Keratinocyte (primary cell): ENCODE measurements at regions not wholly inside any gene's neighbourhood (a gene's known extent, or its start where the extent isn't known, plus 50 kb on each side); places are given as distances from the start of the nearest gene placed in this dataset.

Experiments
- DNase-seq: peaks from one replicate; pipeline ENCODE4 v3.0.0-alpha.2; 2011; ENCODE audit warnings: low read depth, missing footprints, low spot score
- FAIRE-seq: peaks from 2 replicates; lab custom pipeline; 2011; peaks lifted over from hg19 to GRCh38; lab: Jason Lieb, UNC
- H2AFZ ChIP-seq: 2 replicates; pipeline ENCODE4 v1.6.0; 2012; ENCODE audit warnings: low read length, control low read depth, inconsistent platforms; ENCODE audit not compliant: control insufficient read depth
- H3K27ac ChIP-seq: 2 replicates; pipeline ENCODE4 v1.5.1; 2011; ENCODE audit warnings: low read length; ENCODE audit not compliant: control insufficient read depth, insufficient read depth
- H3K27me3 ChIP-seq: 3 replicates; pipeline ENCODE4 v1.6.0; 2011; ENCODE audit warnings: low read length; ENCODE audit not compliant: control insufficient read depth, insufficient read depth; ENCODE audit errors: extremely low read depth
- H3K36me3 ChIP-seq, 2 experiments: 2 replicates in 1 of 2; 3 replicates in 1 of 2; pipeline ENCODE4 v1.5.1; 2011; ENCODE audit warnings: low read length in 2 of 2, mild to moderate bottlenecking in 1 of 2; ENCODE audit not compliant: control insufficient read depth in 2 of 2, insufficient read depth in 2 of 2; ENCODE audit errors: extremely low read depth in 1 of 2
- H3K4me1 ChIP-seq: 3 replicates; pipeline ENCODE4 v1.5.1; 2011; ENCODE audit warnings: low read length; ENCODE audit not compliant: control insufficient read depth, insufficient read depth; ENCODE audit errors: extremely low read depth
- H3K4me2 ChIP-seq: 3 replicates; pipeline ENCODE4 v1.6.0; 2011; ENCODE audit warnings: low read depth, low read length; ENCODE audit not compliant: control insufficient read depth, insufficient read depth; ENCODE audit errors: extremely low read depth
- H3K4me3 ChIP-seq, 3 experiments: fragments of 200-600 bp in 1 of 3; sonication (generic) in 1 of 3; 2 replicates in 2 of 3; 3 replicates in 1 of 3; pipeline ENCODE4 v1.5.1; 2011 to 2016; ENCODE audit warnings: low read length in 3 of 3, mild to moderate bottlenecking in 3 of 3, control low read depth in 2 of 3, inconsistent platforms in 1 of 3, low read depth in 1 of 3, mixed read lengths in 1 of 3, mixed run types in 1 of 3, moderate library complexity in 1 of 3; ENCODE audit not compliant: control insufficient read depth in 2 of 3, insufficient read depth in 2 of 3; ENCODE audit errors: extremely low read depth in 1 of 3
- H3K79me2 ChIP-seq: 2 replicates; pipeline ENCODE4 v1.6.0; 2012; ENCODE audit warnings: low read length; ENCODE audit not compliant: control insufficient read depth, insufficient read depth
- H3K9ac ChIP-seq: 3 replicates; pipeline ENCODE4 v1.6.0; 2011; ENCODE audit warnings: low read length; ENCODE audit not compliant: control insufficient read depth, insufficient read depth; ENCODE audit errors: extremely low read depth
- H3K9me1 ChIP-seq: 3 replicates; pipeline ENCODE4 v1.6.0; 2011; ENCODE audit warnings: low read length; ENCODE audit not compliant: control insufficient read depth, insufficient read depth; ENCODE audit errors: extremely low read depth
- H3K9me3 ChIP-seq: 2 replicates; pipeline ENCODE4 v1.5.1; 2012; ENCODE audit warnings: low read depth, low read length; ENCODE audit not compliant: control insufficient read depth
- H4K20me1 ChIP-seq: 3 replicates; pipeline ENCODE4 v1.6.0; 2011; ENCODE audit warnings: low read length; ENCODE audit not compliant: control insufficient read depth, insufficient read depth; ENCODE audit errors: extremely low read depth
- EZH2 ChIP-seq: IDR thresholded peaks from one replicate; pipeline ENCODE4 v1.6.1; 2012; ENCODE audit warnings: inconsistent platforms, mild to moderate bottlenecking, low read length, moderate library complexity
- dilution Hi-C: fragments of 300-500 bp; cut with MboI; formaldehyde crosslinking; loops from one replicate; pipeline ENCODE4 v1.7.0; 2020; ENCODE audit warnings: low sequenced_read_pairs; ENCODE audit not compliant: extremely low pct_ligation_motif_present
- TF ChIP-seq, protein P1 (sequence below), 3 experiments: IDR thresholded peaks in 1 of 3; conservative IDR thresholded peaks in 1 of 3; optimal IDR thresholded peaks in 1 of 3; 2 replicates in 2 of 3; 3 replicates in 1 of 3; pipeline versions ENCODE3 to v1.5.1; 2011; ENCODE audit warnings: low read length in 3 of 3, mild to moderate bottlenecking in 3 of 3, moderate library complexity in 2 of 3, control low read depth in 1 of 3, inconsistent platforms in 1 of 3; ENCODE audit not compliant: insufficient read depth in 2 of 3; ENCODE audit errors: extremely low read depth in 1 of 3

GRCh38 chr12:77337362-77337761 lies 272.0 kb upstream of the E2F7 start:
- no peak for FAIRE-seq
- no peaks in the 10 kb centered on the region for H3K27me3 ChIP-seq
- no peak for TF ChIP-seq EZH2
- TF ChIP-seq, protein P1, sequence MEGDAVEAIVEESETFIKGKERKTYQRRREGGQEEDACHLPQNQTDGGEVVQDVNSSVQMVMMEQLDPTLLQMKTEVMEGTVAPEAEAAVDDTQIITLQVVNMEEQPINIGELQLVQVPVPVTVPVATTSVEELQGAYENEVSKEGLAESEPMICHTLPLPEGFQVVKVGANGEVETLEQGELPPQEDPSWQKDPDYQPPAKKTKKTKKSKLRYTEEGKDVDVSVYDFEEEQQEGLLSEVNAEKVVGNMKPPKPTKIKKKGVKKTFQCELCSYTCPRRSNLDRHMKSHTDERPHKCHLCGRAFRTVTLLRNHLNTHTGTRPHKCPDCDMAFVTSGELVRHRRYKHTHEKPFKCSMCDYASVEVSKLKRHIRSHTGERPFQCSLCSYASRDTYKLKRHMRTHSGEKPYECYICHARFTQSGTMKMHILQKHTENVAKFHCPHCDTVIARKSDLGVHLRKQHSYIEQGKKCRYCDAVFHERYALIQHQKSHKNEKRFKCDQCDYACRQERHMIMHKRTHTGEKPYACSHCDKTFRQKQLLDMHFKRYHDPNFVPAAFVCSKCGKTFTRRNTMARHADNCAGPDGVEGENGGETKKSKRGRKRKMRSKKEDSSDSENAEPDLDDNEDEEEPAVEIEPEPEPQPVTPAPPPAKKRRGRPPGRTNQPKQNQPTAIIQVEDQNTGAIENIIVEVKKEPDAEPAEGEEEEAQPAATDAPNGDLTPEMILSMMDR (optimal IDR thresholded peaks at IDR 0.05 in 1 of 3, IDR thresholded peaks at IDR 0.05 in 1 of 3, conservative IDR thresholded peaks at IDR 0.05 in 1 of 3; ENCODE audit: extremely low read depth in 1 of 3, insufficient read depth in 2 of 3, low read length in 3 of 3): no peak
- no peaks in the 10 kb centered on the region for H3K36me3 ChIP-seq
- H3K27ac ChIP-seq: no peak overlapping the region
- no peak overlapping the region for H2AFZ ChIP-seq
- H3K4me3 ChIP-seq: no peak overlapping the region
- H3K4me1 ChIP-seq: no peaks in the 10 kb centered on the region
- H3K4me2 ChIP-seq: no peak overlapping the region
- no peaks in the 10 kb centered on the region for H3K79me2 ChIP-seq
- H4K20me1 ChIP-seq: no peaks in the 10 kb centered on the region
- H3K9me1 ChIP-seq: no peaks in the 10 kb centered on the region
- H3K9me3 ChIP-seq: no peaks in the 10 kb centered on the region
- dilution Hi-C loops: no loop called here
- H3K9ac ChIP-seq: no peak overlapping the region
- no peak for DNase-seq

- no peak overlapping the region for H3K4me2 ChIP-seq
- no peaks in the 10 kb centered on the region for H4K20me1 ChIP-seq
- H3K4me1 ChIP-seq: no peaks in the 10 kb centered on the region
- no peak overlapping the region for H3K9ac ChIP-seq
- no peak overlapping the region for H3K27ac ChIP-seq
- H3K4me3 ChIP-seq: no peak overlapping the region
- FAIRE-seq (no peak), DNase-seq (no peak)
- no peak overlapping the region for H2AFZ ChIP-seq
- H3K27me3 ChIP-seq: no peaks in the 10 kb centered on the region
- no peaks in the 10 kb centered on the region for H3K9me1 ChIP-seq
- no peaks in the 10 kb centered on the region for H3K9me3 ChIP-seq
- dilution Hi-C loops: no loop called here
- no peaks in the 10 kb centered on the region for H3K79me2 ChIP-seq
- H3K36me3 ChIP-seq: no peaks in the 10 kb centered on the region
- TF ChIP-seq, protein P1 (optimal IDR thresholded peaks at IDR 0.05 in 1 of 3, IDR thresholded peaks at IDR 0.05 in 1 of 3, conservative IDR thresholded peaks at IDR 0.05 in 1 of 3; ENCODE audit: extremely low read depth in 1 of 3, insufficient read depth in 2 of 3, low read length in 3 of 3): no peak
- no peak for TF ChIP-seq EZH2
These were observed 269.4 kb upstream of the E2F7 start for GRCh38 chr12:77334806-77335205.
